Nephron progenitor cell (in vitro differentiated cells): ENCODE measurements at regions not wholly inside any gene's neighbourhood (a gene's known extent, or its start where the extent isn't known, plus 50 kb on each side); places are given as distances from the start of the nearest gene placed in this dataset.

Experiments used
- DNase-seq: peaks from one replicate; pipeline ENCODE4 v3.0.0; 2021
- H3K27ac Mint-ChIP-seq: 2 replicates; pipeline ENCODE4 v1.8.0; 2021; ENCODE audit warnings: mild to moderate bottlenecking, moderate library complexity, mixed read lengths
- H3K27me3 Mint-ChIP-seq: 2 replicates; pipeline ENCODE4 v1.8.0; 2021; ENCODE audit warnings: mild to moderate bottlenecking, low read depth, mixed read lengths; ENCODE audit not compliant: poor library complexity
- H3K36me3 Mint-ChIP-seq: 2 replicates; pipeline ENCODE4 v1.8.0; 2021; ENCODE audit warnings: low read depth, mixed read lengths
- H3K4me1 Mint-ChIP-seq: 2 replicates; pipeline ENCODE4 v1.8.0; 2021; ENCODE audit warnings: mixed read lengths
- H3K4me3 Mint-ChIP-seq: 2 replicates; pipeline ENCODE4 v1.8.0; 2021; ENCODE audit warnings: mild to moderate bottlenecking, moderate library complexity, mixed read lengths
- H3K9me3 Mint-ChIP-seq: 2 replicates; pipeline ENCODE4 v1.8.0; 2021; ENCODE audit warnings: mild to moderate bottlenecking, moderate library complexity, mixed read lengths
- TF ChIP-seq, protein P1 (sequence below): fragments of 200-600 bp; sonication (generic); IDR thresholded peaks from 2 replicates; pipeline ENCODE4 v1.5.0; 2021; ENCODE audit warnings: antibody characterized with exemption

DNA sequence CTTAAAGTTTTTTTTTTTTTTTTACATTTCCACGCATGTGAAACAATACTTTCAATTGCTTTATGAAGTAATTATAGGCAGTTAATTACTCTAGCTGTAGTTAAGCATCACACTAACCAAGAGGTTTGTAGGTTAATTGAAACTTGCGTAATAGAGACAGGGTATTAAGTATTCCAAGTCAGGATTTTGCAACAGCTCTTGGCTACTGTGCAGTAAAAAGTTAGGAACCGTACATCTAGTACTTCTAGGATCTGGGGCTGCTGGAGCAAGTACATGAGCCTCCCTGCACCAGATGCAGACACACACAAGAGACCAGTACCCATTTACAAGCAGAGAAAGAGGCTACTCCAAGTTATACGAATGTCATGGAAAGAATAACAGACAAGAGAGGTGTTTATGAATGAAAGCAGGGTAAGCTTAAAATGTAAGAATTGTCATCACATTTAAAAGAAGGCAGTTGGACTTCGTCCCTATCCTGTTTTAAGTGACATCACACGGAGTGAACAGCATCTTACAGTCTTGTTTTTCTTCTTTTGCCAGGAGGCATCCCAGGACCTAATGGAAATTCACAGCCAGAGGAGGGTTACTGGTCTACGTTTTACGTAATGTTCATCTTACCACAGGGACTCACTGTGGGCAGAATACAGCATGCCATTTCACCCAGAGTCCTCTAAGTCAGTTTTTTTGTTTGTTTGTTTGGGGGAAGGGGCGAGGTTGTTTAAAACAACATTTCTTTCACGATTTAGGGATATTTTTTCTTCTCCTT, 379.6 kb upstream of the PSMD7 start:
- Mint-ChIP-seq H3K27me3 (peaks cover 13% of the 10 kb centered on the region), H3K9me3 (no peaks in the 10 kb centered on the region), H3K27ac (no peak overlapping the region), H3K4me1 (peaks cover 19% of the 10 kb centered on the region), H3K4me3 (no peak overlapping the region), H3K36me3 (no peaks in the 10 kb centered on the region)
- no peak for DNase-seq
- TF ChIP-seq, protein P1, sequence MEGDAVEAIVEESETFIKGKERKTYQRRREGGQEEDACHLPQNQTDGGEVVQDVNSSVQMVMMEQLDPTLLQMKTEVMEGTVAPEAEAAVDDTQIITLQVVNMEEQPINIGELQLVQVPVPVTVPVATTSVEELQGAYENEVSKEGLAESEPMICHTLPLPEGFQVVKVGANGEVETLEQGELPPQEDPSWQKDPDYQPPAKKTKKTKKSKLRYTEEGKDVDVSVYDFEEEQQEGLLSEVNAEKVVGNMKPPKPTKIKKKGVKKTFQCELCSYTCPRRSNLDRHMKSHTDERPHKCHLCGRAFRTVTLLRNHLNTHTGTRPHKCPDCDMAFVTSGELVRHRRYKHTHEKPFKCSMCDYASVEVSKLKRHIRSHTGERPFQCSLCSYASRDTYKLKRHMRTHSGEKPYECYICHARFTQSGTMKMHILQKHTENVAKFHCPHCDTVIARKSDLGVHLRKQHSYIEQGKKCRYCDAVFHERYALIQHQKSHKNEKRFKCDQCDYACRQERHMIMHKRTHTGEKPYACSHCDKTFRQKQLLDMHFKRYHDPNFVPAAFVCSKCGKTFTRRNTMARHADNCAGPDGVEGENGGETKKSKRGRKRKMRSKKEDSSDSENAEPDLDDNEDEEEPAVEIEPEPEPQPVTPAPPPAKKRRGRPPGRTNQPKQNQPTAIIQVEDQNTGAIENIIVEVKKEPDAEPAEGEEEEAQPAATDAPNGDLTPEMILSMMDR = no peak

GRCh38 chr16:73915935-73916334, 380.7 kb upstream of the PSMD7 start:
- Mint-ChIP-seq H3K4me1 (peaks cover 19% of the 10 kb centered on the region), H3K4me3 (no peak overlapping the region), H3K9me3 (no peaks in the 10 kb centered on the region), H3K36me3 (no peaks in the 10 kb centered on the region), H3K27me3 (peaks cover 13% of the 10 kb centered on the region), H3K27ac (no peak overlapping the region)
- TF ChIP-seq, protein P1 = no peak
- DNase-seq = no peak

DNA sequence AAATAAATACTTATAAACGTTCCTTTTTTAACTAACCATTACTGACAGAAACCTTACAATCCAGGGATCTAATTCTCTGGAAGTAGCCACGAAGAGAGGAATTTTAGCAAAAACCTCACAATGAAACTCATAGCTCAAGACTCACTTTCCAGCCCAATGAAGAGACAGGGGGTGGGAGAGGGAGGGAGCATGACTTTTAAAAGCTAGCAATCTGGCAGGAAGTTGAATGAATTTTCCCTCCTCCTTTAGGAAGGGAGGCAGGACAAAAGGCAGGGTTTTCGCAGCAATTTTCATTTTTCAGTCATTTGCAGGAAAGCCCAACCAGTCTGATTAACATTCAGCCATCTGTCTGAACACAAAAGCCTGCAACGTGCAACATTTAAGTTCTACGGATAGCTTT, 381.5 kb upstream of the PSMD7 start:
- no peaks in the 10 kb centered on the region for H3K9me3 Mint-ChIP-seq
- no peak overlapping the region for H3K4me3 Mint-ChIP-seq

GRCh38 chr16:73912850-73913249, 383.8 kb upstream of the PSMD7 start:
- Mint-ChIP-seq H3K27ac (no peak overlapping the region), H3K4me1 (peaks cover 19% of the 10 kb centered on the region), H3K27me3 (peaks cover 13% of the 10 kb centered on the region), H3K4me3 (no peak overlapping the region), H3K36me3 (no peaks in the 10 kb centered on the region), H3K9me3 (no peaks in the 10 kb centered on the region)
- TF ChIP-seq, protein P1 = no peak
- no peak for DNase-seq

More for the DNA sequence above, 381.5 kb upstream of the PSMD7 start:
- H3K27me3 Mint-ChIP-seq = peaks cover 13% of the 10 kb centered on the region
- DNase-seq = no peak
- H3K27ac Mint-ChIP-seq = no peak overlapping the region
- peaks cover 19% of the 10 kb centered on the region for H3K4me1 Mint-ChIP-seq
- H3K36me3 Mint-ChIP-seq = no peaks in the 10 kb centered on the region
- TF ChIP-seq, protein P1 = no peak

GRCh38 chr16:73912281-73912680, 384.3 kb upstream of the PSMD7 start:
- no peak overlapping the region for H3K4me3 Mint-ChIP-seq
- TF ChIP-seq, protein P1 = no peak

GRCh38 chr16:73909529-73910035, 387.0 kb upstream of the PSMD7 start:
- TF ChIP-seq, protein P1 = no peak
- H3K27me3 Mint-ChIP-seq = peaks cover 10% of the 10 kb centered on the region
- H3K9me3 Mint-ChIP-seq = no peaks in the 10 kb centered on the region
- H3K36me3 Mint-ChIP-seq = no peaks in the 10 kb centered on the region
- no peak for DNase-seq
- H3K4me1 Mint-ChIP-seq = no peaks in the 10 kb centered on the region
- H3K4me3 Mint-ChIP-seq = no peak overlapping the region
- H3K27ac Mint-ChIP-seq = no peak overlapping the region

More at GRCh38 chr16:73912281-73912680, 384.3 kb upstream of the PSMD7 start:
- no peak overlapping the region for H3K27ac Mint-ChIP-seq
- peaks cover 19% of the 10 kb centered on the region for H3K4me1 Mint-ChIP-seq
- no peaks in the 10 kb centered on the region for H3K36me3 Mint-ChIP-seq
- H3K9me3 Mint-ChIP-seq = no peaks in the 10 kb centered on the region
- no peak for DNase-seq
- peaks cover 11% of the 10 kb centered on the region for H3K27me3 Mint-ChIP-seq
